Omental fat pad (tissue), 3 donors: ENCODE measurements at regions not wholly inside any gene's neighbourhood (a gene's known extent, or its start where the extent isn't known, plus 50 kb on each side); places are given as distances from the start of the nearest gene placed in this dataset.

ENCODE experiments used
- ATAC-seq: fragments of 150-250 bp; one replicate; pipeline ENCODE4 v1.9.1; 2016; ENCODE audit warnings: mild to moderate bottlenecking, moderate library complexity; ENCODE audit not compliant: low FRiP score
- DNase-seq: peaks from one replicate; pipeline ENCODE4 v3.0.0-alpha.2; 2019; ENCODE audit warnings: low spot score
- CTCF ChIP-seq, 3 donors: fragments of 450-650 bp; IDR thresholded peaks; one replicate each; pipeline ENCODE4 v1.5.1; 2016 to 2017; ENCODE audit warnings: antibody characterized with exemption in 3 of 3, mild to moderate bottlenecking in 3 of 3, moderate library complexity in 2 of 3

DNA sequence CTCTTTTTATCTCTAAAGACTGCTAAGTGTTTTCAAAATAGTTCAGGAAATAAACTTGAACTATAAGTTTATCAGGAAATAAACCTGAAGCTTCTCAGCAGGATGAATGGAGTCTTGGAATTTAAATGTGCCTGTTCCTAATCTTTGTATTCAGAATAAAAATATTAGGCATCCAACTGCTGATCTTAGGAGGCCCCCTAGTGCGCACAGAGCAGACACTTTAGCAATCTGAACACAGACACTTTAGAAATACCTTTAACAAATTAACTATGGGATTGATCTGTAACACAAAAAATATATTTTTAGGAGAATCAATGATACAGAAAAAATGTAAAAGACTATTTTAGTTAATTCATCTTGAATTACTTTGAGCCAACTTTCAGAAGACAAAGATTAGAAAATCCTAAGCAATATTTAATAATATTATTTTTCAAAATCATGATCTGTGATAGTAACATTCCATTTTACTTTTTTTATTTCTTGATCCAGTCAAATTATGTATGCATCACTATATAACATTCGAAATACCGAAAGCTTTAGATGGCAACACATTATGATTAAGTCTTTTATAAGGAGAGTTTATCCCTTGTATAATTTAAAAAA lies 80.9 kb downstream of the SLC41A2 start:
- no peak for ATAC-seq
- peak in 1 of 3 donors; percentile 13 for TF ChIP-seq CTCF (IDR thresholded peaks at IDR 0.05)
- no peak for DNase-seq

- TF ChIP-seq CTCF (IDR thresholded peaks at IDR 0.05) = no peak
- DNase-seq = no peak
- ATAC-seq = no peak
These were observed 84.7 kb downstream of the SLC41A2 start for GRCh38 chr12:104873374-104873773.

DNA sequence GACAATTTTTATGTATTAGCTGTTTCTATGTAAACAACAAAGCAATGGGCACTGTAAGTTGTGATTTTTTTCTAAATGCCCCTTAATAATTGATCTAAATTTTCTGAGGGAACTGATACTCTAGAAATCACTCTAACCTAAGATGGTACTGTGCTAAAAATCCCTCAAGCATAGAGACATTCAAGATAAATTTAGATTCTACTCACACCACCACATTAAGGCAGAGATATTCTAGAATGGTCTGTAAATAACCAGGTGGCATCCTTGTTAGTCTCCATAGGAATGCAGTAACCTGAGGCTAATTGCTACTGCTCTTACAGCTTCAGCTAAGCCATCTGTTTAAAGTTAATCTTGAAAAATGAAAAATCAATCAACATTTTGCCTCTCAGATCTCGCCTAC lies 87.3 kb downstream of the SLC41A2 start:
- TF ChIP-seq CTCF (IDR thresholded peaks at IDR 0.05) = no peak
- no peak for ATAC-seq

GRCh38 chr12:104866291-104866690 lies 91.8 kb downstream of the SLC41A2 start:
- ATAC-seq (no peak), DNase-seq (no peak)
- TF ChIP-seq CTCF (IDR thresholded peaks at IDR 0.05) = no peak

More for the DNA sequence above, 87.3 kb downstream of the SLC41A2 start:
- no peak for DNase-seq

- DNase-seq (no peak), ATAC-seq (no peak)
- TF ChIP-seq CTCF (IDR thresholded peaks at IDR 0.05) = no peak
These were observed 93.0 kb downstream of the SLC41A2 start for GRCh38 chr12:104865080-104865479.

GRCh38 chr12:104864668-104865067 lies 93.4 kb downstream of the SLC41A2 start:
- no peak for TF ChIP-seq CTCF (IDR thresholded peaks at IDR 0.05)
- ATAC-seq = no peak
- DNase-seq = no peak

DNA sequence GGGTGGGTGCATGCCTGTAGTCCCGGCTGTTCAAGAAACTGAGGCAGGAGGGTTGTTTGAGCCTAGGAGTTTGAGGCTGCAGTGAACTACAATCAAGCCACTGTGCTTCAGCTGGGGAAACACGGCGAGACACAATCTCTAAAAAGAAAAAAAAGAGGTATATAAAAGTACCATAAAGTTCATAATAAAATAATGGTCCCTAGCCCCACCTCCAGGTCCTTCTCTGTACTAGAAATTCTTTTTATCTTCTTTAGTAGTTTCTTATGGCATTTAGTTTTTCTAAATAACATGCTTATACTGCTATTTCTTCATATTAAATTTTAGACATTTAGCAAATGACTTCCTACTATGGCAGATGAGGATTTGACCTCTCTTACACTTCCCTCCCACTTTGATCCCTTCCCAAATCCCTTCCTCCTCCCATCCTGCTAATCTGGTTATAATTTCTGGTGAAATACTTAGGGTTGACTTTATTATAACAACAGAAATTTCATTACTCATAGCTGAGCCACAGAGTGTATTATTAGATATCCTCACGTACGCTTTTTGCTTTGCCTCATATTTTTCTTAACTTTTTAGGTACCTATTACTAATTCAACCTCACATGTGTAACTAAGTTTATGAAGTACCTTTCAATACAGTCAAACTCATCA lies 94.7 kb downstream of the SLC41A2 start:
- no peak for DNase-seq
- ATAC-seq = peak; percentile 81
- TF ChIP-seq CTCF (IDR thresholded peaks at IDR 0.05) = no peak
